K562 (cell line): ENCODE measurements at regions not wholly inside any gene's neighbourhood (a gene's known extent, or its start where the extent isn't known, plus 50 kb on each side); places are given as distances from the start of the nearest gene placed in this dataset.

ENCODE experiments used
- ATAC-seq: fragments of 200-7000 bp; cut with Tn5 transposase; 3 replicates; pipeline ENCODE4 v1.9.1; 2020; ENCODE audit warnings: moderate library complexity
- BruUV-seq: library from RNA; stranded (reverse); fragments of 400-500 nt; replicated peaks from 2 replicates; lab custom pipeline; 2021; lab: Mats Ljungman, UMichigan
- CTCF ChIA-PET: fragments of 300-600 bp; formaldehyde crosslinking; extraction: SDS; loops from one replicate; lab custom pipeline; 2021; ENCODE audit warnings: low intra/inter-chr PET ratio; lab: Yijun Ruan, JAX
- POLR2A ChIA-PET: fragments of 300-600, 350-650 bp; sonication (Branson Sonifier 250); formaldehyde crosslinking; extraction: SDS; loops from one replicate; lab custom pipeline; 2021; ENCODE audit warnings: antibody characterized with exemption, inconsistent platforms; lab: Yijun Ruan, JAX
- DNase-seq, 4 experiments: peaks; one replicate each; pipeline versions ENCODE4 v3.0.0 to v3.0.0-alpha.2; 2011 to 2018; ENCODE audit warnings: low spot score in 3 of 4, mixed read lengths in 3 of 4; ENCODE audit errors: extremely low read depth in 1 of 4
- FAIRE-seq: peaks from 2 replicates; lab custom pipeline; 2011; peaks lifted over from hg19 to GRCh38; lab: Jason Lieb, UNC
- H2AFZ ChIP-seq: 2 replicates; pipeline ENCODE4 v1.6.0; 2011; ENCODE audit warnings: low read depth, low read length, control low read depth, inconsistent platforms
- H3K27ac ChIP-seq: fragments of 200-600 bp; 3 replicates; pipeline ENCODE4 v1.8.0; 2011; ENCODE audit warnings: low read depth, mild to moderate bottlenecking, control low read depth, inconsistent platforms, low read length, moderate library complexity, mixed read lengths; ENCODE audit errors: extremely low read depth
- H3K27me3 ChIP-seq, 2 experiments: fragments of 300-600 bp in 1 of 2; 2 replicates in 1 of 2; 3 replicates in 1 of 2; pipeline versions ENCODE4 v1.6.0 to v1.8.0; 2011; ENCODE audit warnings: inconsistent platforms in 2 of 2, low read length in 2 of 2, mild to moderate bottlenecking in 1 of 2, mixed read lengths in 1 of 2, moderate library complexity in 1 of 2; ENCODE audit not compliant: control insufficient read depth in 2 of 2, insufficient read depth in 2 of 2
- H3K36me3 ChIP-seq: fragments of 300-600 bp; 3 replicates; pipeline ENCODE4 v1.8.0; 2011; ENCODE audit warnings: mild to moderate bottlenecking, low read length, inconsistent platforms; ENCODE audit not compliant: control insufficient read depth, insufficient read depth
- H3K4me1 ChIP-seq, 2 experiments: fragments of 200-600 bp in 1 of 2; replicated peaks in 1 of 2; 2 replicates in 1 of 2; 3 replicates in 1 of 2; pipeline versions ENCODE4 v1.5.1 to v1.8.0; 2011; ENCODE audit warnings: inconsistent platforms in 2 of 2, low read length in 2 of 2, mild to moderate bottlenecking in 1 of 2, mixed read lengths in 1 of 2, moderate library complexity in 1 of 2; ENCODE audit not compliant: control insufficient read depth in 2 of 2, insufficient read depth in 2 of 2
- H3K4me2 ChIP-seq: 2 replicates; pipeline ENCODE4 v1.6.1; 2011; ENCODE audit warnings: low read length, control low read depth, inconsistent platforms, mixed read lengths; ENCODE audit not compliant: insufficient read depth
- H3K4me3 ChIP-seq: fragments of 200-600 bp; sonication (generic), shearing (Covaris generic); 2 replicates; pipeline ENCODE4 v1.5.1; 2016; ENCODE audit warnings: control low read depth, inconsistent platforms
- H3K79me2 ChIP-seq: fragments of 200-600 bp; 3 replicates; pipeline ENCODE4 v1.8.0; 2011; ENCODE audit warnings: low read length, inconsistent platforms; ENCODE audit not compliant: control insufficient read depth, insufficient read depth
- H3K9ac ChIP-seq, 2 experiments: 2 replicates each; pipeline versions ENCODE4 v1.6.0 to v1.6.1; 2011; ENCODE audit warnings: low read depth in 2 of 2, low read length in 2 of 2, control low read depth in 1 of 2, inconsistent platforms in 1 of 2, mild to moderate bottlenecking in 1 of 2, mixed read lengths in 1 of 2; ENCODE audit not compliant: insufficient read depth in 1 of 2
- H3K9me1 ChIP-seq: one replicate; pipeline ENCODE4 v1.6.0; 2011; ENCODE audit warnings: inconsistent platforms, mild to moderate bottlenecking, low read length, moderate library complexity; ENCODE audit not compliant: control insufficient read depth, insufficient read depth
- H3K9me3 ChIP-seq: replicated peaks from 2 replicates; pipeline ENCODE4 v1.5.1; 2011; ENCODE audit warnings: low read depth, low read length, inconsistent platforms; ENCODE audit not compliant: control insufficient read depth, insufficient read depth
- H4K20me1 ChIP-seq: replicated peaks from 2 replicates; pipeline ENCODE4 v1.6.1; 2011; ENCODE audit warnings: low read length, inconsistent platforms, mixed read lengths; ENCODE audit not compliant: control insufficient read depth, insufficient read depth
- ATF4 ChIP-seq: fragments of 450-650 bp; formaldehyde crosslinking; IDR thresholded peaks from 2 replicates; pipeline ENCODE4 v1.4.0; 2022; ENCODE audit warnings: mild to moderate bottlenecking, moderate library complexity
- CBX8 ChIP-seq: fragments of 200-600 bp; sonication (generic); IDR thresholded peaks from 2 replicates; pipeline ENCODE4 v1.6.1; 2012; ENCODE audit warnings: borderline replicate concordance, mixed run types, low read depth, mild to moderate bottlenecking, moderate library complexity, mixed read lengths, low read length, control low read depth, inconsistent platforms; ENCODE audit not compliant: poor library complexity, severe bottlenecking; ENCODE audit errors: extremely low read depth
- FOS ChIP-seq: IDR thresholded peaks from 3 replicates; pipeline ENCODE4 v1.6.1; 2011; ENCODE audit not compliant: insufficient read length; ENCODE audit errors: extremely low read depth
- HMG20B ChIP-seq: fragments of 250-450 bp; sonication (Bioruptor Pico); IDR thresholded peaks from 2 replicates; pipeline ENCODE4 v1.5.0; 2021; ENCODE audit warnings: mild to moderate bottlenecking
- NCOA1 ChIP-seq: fragments of 450-650 bp; IDR thresholded peaks from 2 replicates; pipeline ENCODE4 v1.6.1; 2016; ENCODE audit warnings: low read depth
- POLR2H ChIP-seq: IDR thresholded peaks from 2 replicates; pipeline ENCODE4 v1.6.1; 2016; ENCODE audit warnings: missing genetic modification characterization, low read depth, mild to moderate bottlenecking, control low read depth, missing compliant biosample characterization, moderate library complexity
- RBFOX2 ChIP-seq: fragments of 200-400 bp; formaldehyde crosslinking; IDR thresholded peaks from 2 replicates; pipeline ENCODE4 v1.6.1; 2017; ENCODE audit warnings: low read depth, mild to moderate bottlenecking, low read length, moderate library complexity
- TAF7 ChIP-seq: fragments of 450-650 bp; IDR thresholded peaks from 2 replicates; pipeline ENCODE4 v1.6.1; 2016; ENCODE audit warnings: missing genetic modification characterization, missing compliant biosample characterization
- VEZF1 ChIP-seq: fragments of 200-800 bp; sonication (Bioruptor generic); IDR thresholded peaks from 2 replicates; pipeline ENCODE4 v1.6.1; 2017; ENCODE audit warnings: missing genetic modification characterization, missing compliant biosample characterization
- ZNF23 ChIP-seq: fragments of 250-450 bp; sonication (Bioruptor Pico); IDR thresholded peaks from 2 replicates; pipeline ENCODE4 v1.4.0; 2020; ENCODE audit warnings: mild to moderate bottlenecking
- ZNF280B ChIP-seq: fragments of 250-450 bp; sonication (Bioruptor Pico); IDR thresholded peaks from 2 replicates; pipeline ENCODE4 v1.5.1; 2021; ENCODE audit warnings: mild to moderate bottlenecking
- WGBS: fragments of 100-300 bp; shearing (Covaris generic); methylation state at CpG from one replicate; pipeline ENCODE4 v1.1.6; 2016; ENCODE audit warnings: low coverage, mixed read lengths; ENCODE audit not compliant: insufficient coverage; ENCODE audit errors: missing lambda C conversion rate; 5-methylcytosine and 5-hydroxymethylcytosine counted together
- in situ Hi-C: fragments of 300-500 bp; cut with MboI; formaldehyde crosslinking; loops from 4 replicates; pipeline ENCODE4 v1.15.0; 2018; ENCODE audit warnings: inconsistent platforms, mixed read lengths
- intact Hi-C: fragments of 100-400 bp; cut with micrococcal nuclease; formaldehyde crosslinking; loops from 2 replicates; pipeline ENCODE4 v1.14.2; 2022
- TF ChIP-seq, protein P1 (sequence below): fragments of 150-350 bp; conservative IDR thresholded peaks from 2 replicates; pipeline ENCODE4 v1.6.1; 2014; ENCODE audit warnings: low read length
- TF ChIP-seq, protein P2 (sequence below): fragments of 250-450 bp; sonication (Bioruptor Pico); IDR thresholded peaks from 2 replicates; pipeline ENCODE4 v1.4.0; 2020; ENCODE audit warnings: mild to moderate bottlenecking

GRCh38 chr18:78244779-78245178, 734.8 kb upstream of the SALL3 start (continued):
- TF ChIP-seq VEZF1 (no peak), RBFOX2 (no peak), TAF7 (tag) (no peak), HMG20B (no peak), CBX8 (no peak), ZNF280B (no peak)

GRCh38 chr18:78245451-78245850, 734.2 kb upstream of the SALL3 start:
- intact Hi-C loops (no loop called here), in situ Hi-C loops (no loop called here)
- H3K36me3 ChIP-seq, result no peaks in the 10 kb centered on the region
- WGBS, result 4% methylated on average over 9 of the region's 9 CpGs
- ChIA-PET CTCF (no interaction called here), POLR2A (no interaction called here)
- H4K20me1 ChIP-seq, result no peaks in the 10 kb centered on the region
- no TSS peak for BruUV-seq
- peaks cover 0 to 26% of the 10 kb centered on the region in 2 experiments; a peak in 4 of 5 replicates for H3K27me3 ChIP-seq
- H3K9me1 ChIP-seq, result no peaks in the 10 kb centered on the region
- no peaks in the 10 kb centered on the region for H3K4me1 ChIP-seq
- DNase-seq (no peak), ATAC-seq (no peak), FAIRE-seq (no peak)
- no peak overlapping the region for H3K4me3 ChIP-seq
- H3K27ac ChIP-seq, result no peak overlapping the region
- H3K79me2 ChIP-seq, result no peaks in the 10 kb centered on the region
- H3K9me3 ChIP-seq, result no peaks in the 10 kb centered on the region
- H2AFZ ChIP-seq, result no peak overlapping the region
- H3K9ac ChIP-seq, result no peak overlapping the region
- no peak overlapping the region for H3K4me2 ChIP-seq
- TF ChIP-seq FOS (no peak), ATF4 (CRISPR knock-in tag) (no peak), NCOA1 (no peak), ZNF23 (CRISPR knock-in tag) (no peak), POLR2H (tag) (no peak)
- TF ChIP-seq, protein P1, sequence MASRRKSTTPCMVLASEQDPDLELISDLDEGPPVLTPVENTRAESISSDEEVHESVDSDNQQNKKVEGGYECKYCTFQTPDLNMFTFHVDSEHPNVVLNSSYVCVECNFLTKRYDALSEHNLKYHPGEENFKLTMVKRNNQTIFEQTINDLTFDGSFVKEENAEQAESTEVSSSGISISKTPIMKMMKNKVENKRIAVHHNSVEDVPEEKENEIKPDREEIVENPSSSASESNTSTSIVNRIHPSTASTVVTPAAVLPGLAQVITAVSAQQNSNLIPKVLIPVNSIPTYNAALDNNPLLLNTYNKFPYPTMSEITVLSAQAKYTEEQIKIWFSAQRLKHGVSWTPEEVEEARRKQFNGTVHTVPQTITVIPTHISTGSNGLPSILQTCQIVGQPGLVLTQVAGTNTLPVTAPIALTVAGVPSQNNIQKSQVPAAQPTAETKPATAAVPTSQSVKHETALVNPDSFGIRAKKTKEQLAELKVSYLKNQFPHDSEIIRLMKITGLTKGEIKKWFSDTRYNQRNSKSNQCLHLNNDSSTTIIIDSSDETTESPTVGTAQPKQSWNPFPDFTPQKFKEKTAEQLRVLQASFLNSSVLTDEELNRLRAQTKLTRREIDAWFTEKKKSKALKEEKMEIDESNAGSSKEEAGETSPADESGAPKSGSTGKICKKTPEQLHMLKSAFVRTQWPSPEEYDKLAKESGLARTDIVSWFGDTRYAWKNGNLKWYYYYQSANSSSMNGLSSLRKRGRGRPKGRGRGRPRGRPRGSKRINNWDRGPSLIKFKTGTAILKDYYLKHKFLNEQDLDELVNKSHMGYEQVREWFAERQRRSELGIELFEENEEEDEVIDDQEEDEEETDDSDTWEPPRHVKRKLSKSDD, result no peak
- TF ChIP-seq, protein P2, sequence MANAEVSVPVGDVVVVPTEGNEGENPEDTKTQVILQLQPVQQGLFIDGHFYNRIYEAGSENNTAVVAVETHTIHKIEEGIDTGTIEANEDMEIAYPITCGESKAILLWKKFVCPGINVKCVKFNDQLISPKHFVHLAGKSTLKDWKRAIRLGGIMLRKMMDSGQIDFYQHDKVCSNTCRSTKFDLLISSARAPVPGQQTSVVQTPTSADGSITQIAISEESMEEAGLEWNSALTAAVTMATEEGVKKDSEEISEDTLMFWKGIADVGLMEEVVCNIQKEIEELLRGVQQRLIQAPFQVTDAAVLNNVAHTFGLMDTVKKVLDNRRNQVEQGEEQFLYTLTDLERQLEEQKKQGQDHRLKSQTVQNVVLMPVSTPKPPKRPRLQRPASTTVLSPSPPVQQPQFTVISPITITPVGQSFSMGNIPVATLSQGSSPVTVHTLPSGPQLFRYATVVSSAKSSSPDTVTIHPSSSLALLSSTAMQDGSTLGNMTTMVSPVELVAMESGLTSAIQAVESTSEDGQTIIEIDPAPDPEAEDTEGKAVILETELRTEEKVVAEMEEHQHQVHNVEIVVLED, result no peak
